Fibroblast of skin of scalp (primary cell): ENCODE measurements at regions not wholly inside any gene's neighbourhood (a gene's known extent, or its start where the extent isn't known, plus 50 kb on each side); places are given as distances from the start of the nearest gene placed in this dataset.
A peak's percentile ranks its signal among the peaks of the same experiment; 100 is the strongest.

Experiments
- DNase-seq: peaks from one replicate; pipeline ENCODE4 v3.0.0-alpha.2; 2013

- no peak for DNase-seq
Observed at GRCh38 chr6:98179606-98180005, 654.8 kb upstream of the POU3F2 start.

- no peak for DNase-seq
Observed at GRCh38 chr6:98200084-98200483, 634.3 kb upstream of the POU3F2 start.

DNA sequence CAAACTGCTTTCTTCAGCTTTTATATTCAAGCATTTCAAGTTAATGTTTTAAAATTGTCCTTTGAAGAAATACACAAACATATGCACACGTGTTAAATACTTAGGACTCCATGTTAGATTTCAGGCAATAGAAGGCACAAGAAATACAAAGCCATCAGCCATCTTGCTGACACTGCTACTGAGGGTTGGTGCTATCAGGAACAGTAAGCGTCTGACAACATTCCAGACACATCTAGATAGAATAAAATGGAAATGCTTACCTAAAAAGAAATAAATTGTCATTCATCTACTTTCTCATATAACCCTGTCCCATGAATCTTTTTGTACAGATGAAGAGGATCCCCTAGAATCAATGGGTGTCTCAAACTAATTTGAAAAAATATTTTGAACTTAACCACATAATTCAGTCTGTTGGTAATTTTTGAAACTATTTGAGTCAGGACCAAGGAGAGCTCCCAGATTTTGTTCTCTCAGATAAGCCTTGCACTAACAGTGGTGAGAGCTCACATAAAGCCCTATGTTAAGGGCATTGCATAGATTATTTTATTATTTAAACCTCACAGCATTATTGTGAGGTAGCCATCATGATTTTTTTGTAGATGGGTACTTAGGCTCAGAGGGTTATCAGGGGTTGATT is 631.1 kb upstream of the POU3F2 start:
- peak; percentile 8 for DNase-seq

DNA sequence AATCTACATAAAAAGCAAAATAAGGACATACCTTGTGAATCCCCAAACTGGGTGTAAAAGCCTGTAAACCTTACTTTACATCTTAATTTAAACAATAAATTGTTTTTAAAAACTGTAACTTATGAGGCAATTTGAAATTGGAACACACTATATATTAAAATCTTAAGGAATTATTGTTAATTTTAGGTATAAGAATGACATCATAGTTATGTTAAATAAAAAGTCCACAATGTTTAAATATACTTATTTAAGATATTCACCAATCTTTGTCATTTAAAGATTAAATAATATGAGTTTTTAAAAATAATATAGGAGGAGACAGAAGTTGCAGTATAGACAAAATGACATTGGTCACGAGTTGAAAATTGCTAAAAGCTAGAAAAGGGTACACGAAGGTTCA is 621.9 kb upstream of the POU3F2 start:
- no peak for DNase-seq

DNA sequence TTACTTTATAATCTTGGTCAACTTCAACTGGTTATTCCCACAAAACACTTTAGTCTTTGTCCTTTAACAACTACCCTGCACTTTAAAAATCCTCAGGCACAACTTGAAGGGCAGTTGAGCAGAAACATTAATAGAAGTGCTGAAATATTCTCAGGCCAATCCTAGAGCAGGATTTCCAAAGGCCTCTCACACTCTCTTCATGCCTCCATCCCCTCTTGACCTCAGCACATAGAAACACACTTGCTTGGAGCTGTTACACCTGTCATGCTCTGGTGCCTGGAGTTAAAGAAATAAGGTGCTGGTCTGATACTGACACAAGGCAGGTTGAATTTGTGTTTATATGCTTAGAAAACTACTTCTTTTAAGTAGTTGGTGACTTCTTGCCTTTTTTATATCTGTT is 618.8 kb upstream of the POU3F2 start:
- no peak for DNase-seq

- DNase-seq = no peak
Observed at GRCh38 chr6:98230250-98230649, 604.1 kb upstream of the POU3F2 start.

DNA sequence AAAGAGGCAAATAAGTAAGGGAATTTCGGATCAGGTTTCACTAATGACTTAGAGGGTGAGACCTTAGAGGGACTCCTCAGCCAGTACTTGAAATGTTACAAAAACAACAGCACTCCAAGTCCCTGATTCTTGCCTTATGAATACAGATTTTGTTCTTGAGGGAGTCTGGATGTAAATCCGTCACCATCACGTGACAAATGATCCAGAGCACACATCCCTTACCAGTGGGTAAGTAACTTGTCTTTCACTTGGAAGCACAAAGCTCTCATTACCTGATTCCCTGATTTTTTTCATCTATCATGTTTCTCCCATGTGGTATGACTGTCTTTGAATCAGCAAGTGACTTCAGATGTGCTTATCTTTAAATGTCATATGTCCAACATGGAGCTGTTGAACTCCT is 595.3 kb upstream of the POU3F2 start:
- DNase-seq = no peak

DNA sequence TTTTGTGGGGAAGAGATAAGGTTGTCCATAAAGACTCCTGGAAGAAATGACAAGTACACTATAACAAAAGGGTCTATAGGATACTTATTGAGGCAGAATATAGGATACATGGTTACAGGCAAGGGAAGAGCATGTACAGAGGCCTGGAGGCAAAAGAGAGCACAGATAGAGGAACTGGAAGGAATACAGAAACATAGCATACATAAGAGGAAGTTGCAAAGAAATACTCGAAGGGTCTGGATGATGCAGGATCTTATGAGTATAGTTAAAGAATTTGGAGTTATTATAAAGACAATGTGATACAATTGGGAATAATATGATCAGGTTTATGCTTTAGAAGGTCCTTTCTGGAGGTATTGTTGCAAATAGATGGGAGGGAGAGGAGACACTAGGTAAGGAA is 592.7 kb upstream of the POU3F2 start:
- DNase-seq = no peak

GRCh38 chr6:98254624-98255023 is 579.8 kb upstream of the POU3F2 start:
- no peak for DNase-seq

DNA sequence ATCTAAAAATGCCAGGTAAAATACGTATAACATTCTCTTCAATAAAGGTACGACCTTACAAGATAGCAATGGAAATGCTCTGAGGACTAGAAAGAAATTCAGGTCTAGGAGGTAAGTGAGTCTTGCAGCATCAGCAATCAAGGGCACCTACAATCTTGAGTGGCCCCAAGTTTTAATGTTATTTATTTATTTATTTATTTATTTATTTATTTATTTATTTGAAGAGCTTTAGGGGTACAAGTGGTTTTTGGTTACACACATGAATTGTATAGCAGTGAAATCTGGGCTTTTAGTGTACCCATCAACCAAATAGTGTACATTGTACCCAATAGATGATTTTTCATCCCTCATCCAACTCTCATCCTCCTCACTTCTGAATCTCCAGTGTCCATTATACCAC is 574.0 kb upstream of the POU3F2 start:
- no peak for DNase-seq

GRCh38 chr6:98272060-98272459 is 562.3 kb upstream of the POU3F2 start:
- no peak for DNase-seq

GRCh38 chr6:98274691-98275090 is 559.7 kb upstream of the POU3F2 start:
- no peak for DNase-seq

DNA sequence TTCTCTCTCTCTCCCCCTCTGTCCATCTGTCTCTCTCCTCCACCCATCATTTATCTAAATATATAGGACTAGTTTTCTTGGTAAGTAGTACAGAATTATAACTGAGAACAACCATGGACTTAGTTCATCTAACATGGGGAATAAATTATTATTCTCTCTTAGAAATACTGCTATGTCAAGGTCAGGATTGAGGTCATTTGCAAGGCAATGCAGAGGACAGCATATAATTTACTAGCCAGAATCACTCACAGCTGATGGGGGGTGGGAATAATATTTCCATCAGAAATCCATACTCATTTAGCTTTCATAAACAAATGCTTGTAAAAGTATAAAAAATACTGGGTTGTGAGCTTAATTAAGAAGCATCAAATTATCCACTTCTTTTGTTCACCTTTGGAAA is 553.9 kb upstream of the POU3F2 start:
- no peak for DNase-seq

DNA sequence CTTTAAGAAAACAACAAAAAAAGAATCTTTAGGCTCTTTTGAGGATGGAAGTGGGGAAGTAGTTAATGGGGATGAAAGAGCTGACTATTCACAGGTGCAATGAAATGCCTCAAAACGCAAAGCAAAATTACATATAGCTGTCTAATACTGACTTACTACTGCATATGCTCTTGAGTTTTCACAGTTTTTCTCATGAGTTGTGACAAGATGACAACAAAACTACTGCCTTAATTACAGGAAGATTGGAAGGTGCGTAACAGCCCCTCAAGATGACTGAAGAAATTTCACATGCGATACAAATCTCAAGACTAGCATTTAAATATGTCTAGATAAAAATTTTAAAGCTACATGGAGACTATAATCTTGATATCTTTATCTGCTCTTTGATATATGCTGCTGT is 547.8 kb upstream of the POU3F2 start:
- no peak for DNase-seq

DNA sequence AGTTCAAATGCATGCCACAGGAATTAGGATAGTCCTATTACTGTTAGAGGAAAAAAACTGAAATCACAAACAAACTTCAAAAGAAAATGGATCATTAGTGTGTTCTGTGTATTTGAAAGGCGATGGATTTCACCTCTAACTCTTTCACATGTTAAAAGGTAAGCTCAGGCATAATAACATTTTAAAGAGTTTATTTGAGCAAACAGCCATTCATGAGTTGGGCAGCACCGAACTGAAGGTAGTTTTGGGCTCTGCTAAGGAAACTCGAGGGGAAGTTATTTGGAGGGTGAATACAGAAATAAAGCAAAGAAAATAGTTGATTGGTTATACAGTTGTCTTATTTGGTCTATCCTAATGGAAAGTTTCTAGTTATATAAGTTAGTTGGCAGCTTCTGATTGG is 546.5 kb upstream of the POU3F2 start:
- no peak for DNase-seq

DNA sequence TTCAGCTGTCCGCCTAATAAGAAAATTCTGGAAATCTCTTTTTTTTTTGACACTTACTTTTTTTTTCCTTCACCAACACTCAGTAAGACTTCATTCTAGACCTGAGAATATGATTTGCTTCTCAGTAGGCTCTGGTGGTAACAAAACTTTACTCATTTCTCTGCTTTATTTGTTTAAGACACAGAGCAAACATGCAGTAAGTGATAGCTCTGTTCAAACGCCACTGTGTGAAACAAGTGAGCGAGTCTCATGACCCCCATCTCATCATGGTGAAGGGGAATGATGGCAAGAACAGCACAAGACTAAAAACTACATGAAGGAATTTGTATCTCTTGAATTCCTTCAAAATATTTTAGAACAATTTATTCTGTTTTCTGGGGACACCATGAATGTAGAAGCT is 541.6 kb upstream of the POU3F2 start:
- DNase-seq = no peak

DNA sequence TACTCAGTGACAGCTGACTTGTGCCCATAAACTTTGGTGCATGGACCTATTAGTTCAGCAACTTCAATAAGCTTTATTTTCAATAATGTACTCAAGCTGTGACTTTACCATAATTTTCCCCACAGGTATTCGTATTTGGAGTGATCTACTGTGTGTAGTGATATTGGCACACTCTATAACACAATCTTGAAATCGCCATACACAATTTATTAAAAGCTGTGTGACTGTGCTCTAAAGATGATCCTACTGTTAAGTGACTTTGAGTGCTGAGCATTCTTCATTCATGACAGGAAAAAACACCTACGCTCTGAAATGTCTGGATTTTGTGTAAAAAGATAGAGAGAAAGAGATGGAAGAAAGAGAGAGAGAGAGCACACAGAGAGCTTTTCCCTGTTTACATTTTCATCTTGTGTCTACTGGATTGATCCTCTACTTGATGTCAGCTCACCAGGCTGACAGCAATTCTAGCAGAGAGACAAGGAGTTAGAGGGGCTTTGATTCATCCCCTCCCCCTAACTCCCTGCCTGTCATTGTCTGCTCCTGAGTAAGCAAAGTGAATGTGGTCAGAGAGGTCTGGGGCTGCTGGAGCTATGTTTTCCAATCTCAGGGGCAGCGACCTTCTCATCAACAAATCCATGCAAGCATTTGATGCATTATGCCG is 538.7 kb upstream of the POU3F2 start:
- DNase-seq = no peak

DNA sequence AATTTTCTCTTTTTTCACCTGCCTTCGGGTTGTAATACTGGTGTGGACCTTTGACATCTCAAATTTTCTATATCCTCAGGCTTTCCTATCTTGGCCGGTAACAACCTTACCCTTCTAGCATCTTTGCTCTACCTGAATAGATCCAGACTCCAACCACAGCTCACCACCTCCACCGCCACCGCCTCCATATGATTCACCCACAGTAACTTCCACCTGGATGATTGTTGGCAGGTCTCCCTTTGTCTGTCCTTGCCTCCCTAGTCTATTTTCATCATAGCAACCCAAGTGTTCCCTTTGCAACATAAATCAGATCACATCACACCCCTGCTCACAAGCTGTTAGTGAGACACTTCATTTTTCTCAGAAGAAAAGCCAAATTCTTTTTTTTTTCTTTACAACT is 525.8 kb upstream of the POU3F2 start:
- DNase-seq = no peak

- DNase-seq = no peak
Observed at GRCh38 chr6:98310443-98310842, 523.9 kb upstream of the POU3F2 start.

- DNase-seq = no peak
Observed at GRCh38 chr6:98323605-98324004, 510.8 kb upstream of the POU3F2 start.

DNA sequence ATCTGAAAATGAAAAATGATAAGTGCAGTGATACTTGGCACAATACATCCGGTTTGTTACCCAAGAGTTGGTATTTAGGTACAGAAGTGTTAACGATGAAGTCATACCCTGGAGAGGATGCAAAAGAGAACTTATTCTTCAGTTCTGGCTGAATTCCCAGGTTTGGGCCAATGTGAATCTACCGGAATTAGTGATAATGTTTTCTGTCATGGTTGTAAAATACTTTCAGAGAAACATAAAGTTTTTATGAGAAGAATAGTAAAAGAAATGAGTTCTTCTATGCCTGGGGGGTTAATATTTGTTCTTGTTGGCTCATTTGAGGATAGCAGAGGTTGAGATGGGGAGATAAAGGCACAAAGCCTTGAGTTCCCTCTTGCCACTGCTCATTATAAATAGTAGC is 509.9 kb upstream of the POU3F2 start:
- DNase-seq = no peak

- DNase-seq = no peak
Observed at GRCh38 chr6:98325366-98325765, 509.0 kb upstream of the POU3F2 start.

DNA sequence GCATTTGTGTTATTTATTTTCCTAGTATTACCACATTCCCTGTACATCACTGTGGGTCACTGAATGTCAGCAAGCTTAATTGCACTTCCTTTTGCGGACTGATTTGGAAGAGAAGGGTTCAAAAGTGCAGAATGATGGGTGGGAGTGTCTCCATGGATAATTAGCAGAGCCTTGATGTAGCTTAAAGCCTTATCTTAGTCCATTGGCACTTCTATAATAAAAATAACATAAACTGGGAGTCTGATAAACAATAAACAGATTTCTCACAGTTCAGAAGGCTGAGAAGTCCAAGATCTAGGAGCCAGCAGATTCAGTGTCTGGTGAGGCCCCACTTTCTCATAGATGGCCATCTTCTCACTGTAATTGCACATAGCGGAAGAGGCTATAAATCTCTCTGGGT is 501.1 kb upstream of the POU3F2 start:
- no peak for DNase-seq

DNA sequence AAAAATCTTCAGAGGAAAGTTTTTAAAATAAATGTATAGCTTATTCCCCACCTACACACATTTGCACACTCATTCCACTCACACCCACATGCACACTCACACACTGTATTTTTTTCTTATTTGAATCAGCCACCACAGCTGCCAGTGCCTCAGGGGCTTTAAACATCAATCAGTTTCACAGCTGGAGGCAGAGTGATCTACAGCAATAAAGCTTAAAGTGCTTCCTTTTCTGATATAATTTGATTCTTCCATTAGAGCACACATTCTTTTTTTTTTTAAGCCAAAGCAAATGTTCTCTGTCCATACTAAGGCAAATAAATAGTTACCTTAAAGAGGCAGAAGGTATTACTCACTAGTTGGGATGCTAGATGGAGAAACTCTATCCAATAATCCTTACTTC is 498.8 kb upstream of the POU3F2 start:
- DNase-seq = no peak

DNA sequence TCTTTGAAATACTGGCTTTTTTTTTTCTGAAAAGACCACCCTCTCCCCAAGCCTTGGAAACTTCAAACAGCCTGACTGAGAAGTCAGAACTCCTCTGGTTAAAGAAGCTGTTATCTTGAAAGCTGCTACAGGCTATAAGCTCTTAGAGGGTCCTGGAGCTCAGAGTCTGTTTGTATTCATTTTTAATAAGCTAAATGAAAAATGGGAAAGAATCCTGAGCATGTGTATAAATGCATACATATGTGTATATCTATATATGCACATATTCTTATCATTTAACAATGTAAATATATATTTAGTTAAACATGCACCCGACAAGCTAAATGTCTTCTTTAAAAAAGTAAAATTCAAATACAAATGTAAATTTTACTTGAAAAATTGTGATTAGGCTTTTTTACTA is 494.9 kb upstream of the POU3F2 start:
- DNase-seq = no peak
